Lower leg skin (tissue), 4 donors: ENCODE measurements at regions not wholly inside any gene's neighbourhood (a gene's known extent, or its start where the extent isn't known, plus 50 kb on each side); places are given as distances from the start of the nearest gene placed in this dataset.

Experiments
- DNase-seq, 2 donors: peaks; one replicate each; pipeline ENCODE4 v3.0.0-alpha.2; 2019; ENCODE audit warnings: low spot score in 2 of 2
- H3K4me3 ChIP-seq: fragments of 200-600 bp; sonication (generic); 2 replicates; pipeline ENCODE4 v1.5.1; 2017; ENCODE audit warnings: mild to moderate bottlenecking, low read depth; ENCODE audit not compliant: poor library complexity, severe bottlenecking
- CTCF ChIP-seq, 3 donors: fragments of 450-650 bp; IDR thresholded peaks; one replicate each; pipeline ENCODE4 v1.5.1; 2016; ENCODE audit warnings: antibody characterized with exemption in 3 of 3, mild to moderate bottlenecking in 3 of 3, moderate library complexity in 2 of 3
- POLR2A ChIP-seq, 2 donors: fragments of 450-650 bp; IDR thresholded peaks; one replicate each; pipeline ENCODE4 v1.6.1; 2016 to 2017; ENCODE audit warnings: antibody characterized with exemption in 2 of 2, mild to moderate bottlenecking in 1 of 2, moderate library complexity in 1 of 2
- WGBS, 2 donors: methylation state at CpG; one replicate each; pipeline ENCODE4 v1.1.5; 2018; 5-methylcytosine and 5-hydroxymethylcytosine counted together
- intact Hi-C: fragments of 100-400 bp; cut with DNase I; formaldehyde crosslinking; loops from one replicate; pipeline ENCODE4 v1.15.0; 2023; ENCODE audit warnings: low total_unique reads

- DNase-seq: no peak
- intact Hi-C loops: no loop called here
- H3K4me3 ChIP-seq: no peak overlapping the region
- 48 to 50% methylated on average over 1 of the region's 1 CpG for WGBS, 2 donors
- TF ChIP-seq CTCF (IDR thresholded peaks at IDR 0.05) (no peak), POLR2A (IDR thresholded peaks at IDR 0.05) (no peak)
These were observed 95.8 kb downstream of the RAMP3 start for GRCh38 chr7:45253368-45253767.

GRCh38 chr7:45255187-45255586 is 97.6 kb downstream of the RAMP3 start:
- WGBS, 2 donors: 81% methylated on average over 7 of the region's 7 CpGs

DNA sequence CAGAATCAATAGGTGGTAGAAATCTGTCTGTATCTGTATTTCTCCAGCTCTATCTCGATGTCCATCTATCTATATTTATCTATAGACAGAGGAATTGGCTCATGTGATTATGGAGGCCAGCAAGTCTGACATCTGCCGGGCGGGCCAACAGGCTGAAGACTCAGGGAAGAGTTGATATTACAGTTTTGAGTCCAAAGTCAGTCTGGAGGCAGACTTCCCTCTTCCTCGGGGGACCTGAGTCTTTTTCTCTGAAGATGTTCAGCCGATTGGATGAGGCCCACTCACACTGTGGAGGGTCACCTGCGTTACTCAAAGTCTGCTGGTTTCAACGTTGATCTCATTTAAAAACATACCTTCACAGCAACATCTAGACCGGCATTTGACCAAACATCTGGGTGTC is 98.7 kb downstream of the RAMP3 start:
- TF ChIP-seq POLR2A (IDR thresholded peaks at IDR 0.05) (no peak), CTCF (IDR thresholded peaks at IDR 0.05) (no peak)
- WGBS, 2 donors: 82 to 85% methylated on average over 8 of the region's 8 CpGs
- intact Hi-C loops: no loop called here

More at GRCh38 chr7:45255187-45255586, 97.6 kb downstream of the RAMP3 start:
- no peak for DNase-seq
- TF ChIP-seq CTCF (IDR thresholded peaks at IDR 0.05) (no peak), POLR2A (IDR thresholded peaks at IDR 0.05) (no peak)
- intact Hi-C loops: no loop called here
- H3K4me3 ChIP-seq: no peak overlapping the region

GRCh38 chr7:45256775-45257174 is 99.2 kb downstream of the RAMP3 start:
- H3K4me3 ChIP-seq: no peak overlapping the region
- intact Hi-C loops: no loop called here
- WGBS, 2 donors: 87 to 90% methylated on average over 2 of the region's 2 CpGs
- no peak for TF ChIP-seq POLR2A (IDR thresholded peaks at IDR 0.05)
- no peak for TF ChIP-seq CTCF (IDR thresholded peaks at IDR 0.05)
- DNase-seq: no peak

More for the DNA sequence above, 98.7 kb downstream of the RAMP3 start:
- no peak overlapping the region for H3K4me3 ChIP-seq
- no peak for DNase-seq

GRCh38 chr7:45257284-45257683 is 99.7 kb downstream of the RAMP3 start:
- intact Hi-C loops: no loop called here
- no peak overlapping the region for H3K4me3 ChIP-seq
- DNase-seq: no peak
- TF ChIP-seq POLR2A (IDR thresholded peaks at IDR 0.05): no peak
- no peak for TF ChIP-seq CTCF (IDR thresholded peaks at IDR 0.05)

DNA sequence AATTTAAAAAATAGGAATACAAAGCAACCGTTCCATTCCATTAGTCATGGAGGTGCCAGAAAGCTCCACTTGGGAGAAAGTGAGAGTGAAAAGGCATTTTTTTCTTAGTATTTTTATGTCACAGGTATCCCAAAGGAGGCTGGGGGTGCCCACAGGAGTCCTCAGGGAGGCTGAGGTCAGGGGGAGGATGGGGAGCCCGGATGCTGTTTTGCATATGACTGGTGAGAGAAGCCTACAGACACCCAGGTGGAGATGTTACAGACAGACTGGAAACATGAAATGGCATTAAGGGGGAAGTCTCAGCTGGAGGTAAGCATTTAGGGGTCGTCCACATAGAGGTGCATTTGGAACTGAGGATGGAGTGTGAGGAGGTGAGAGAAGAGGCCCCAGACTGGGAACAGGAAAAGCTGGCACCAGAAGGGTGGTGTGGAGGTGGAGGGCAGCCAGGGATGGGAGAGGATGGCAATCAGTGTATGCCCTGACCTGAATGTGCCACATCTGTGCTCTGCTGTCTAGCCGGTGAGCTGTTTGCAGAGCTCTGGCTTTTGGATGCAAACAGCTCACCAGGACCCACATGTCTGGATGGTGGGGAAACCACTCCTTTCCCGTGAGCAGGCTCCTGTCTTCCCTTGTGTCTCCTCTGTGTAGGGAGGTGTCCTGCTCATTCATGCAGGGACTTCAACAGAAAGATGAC is 101.1 kb downstream of the RAMP3 start:
- H3K4me3 ChIP-seq: no peak overlapping the region
- TF ChIP-seq CTCF (IDR thresholded peaks at IDR 0.05) (no peak), POLR2A (IDR thresholded peaks at IDR 0.05) (no peak)
- DNase-seq: no peak
- intact Hi-C loops: no loop called here
- 53 to 63% methylated on average over 5 of the region's 5 CpGs for WGBS, 2 donors
